ENCODE measurements at regions not wholly inside any gene's neighbourhood (a gene's known extent, or its start where the extent isn't known, plus 50 kb on each side); places are given as distances from the start of the nearest gene placed in this dataset.

DNA sequence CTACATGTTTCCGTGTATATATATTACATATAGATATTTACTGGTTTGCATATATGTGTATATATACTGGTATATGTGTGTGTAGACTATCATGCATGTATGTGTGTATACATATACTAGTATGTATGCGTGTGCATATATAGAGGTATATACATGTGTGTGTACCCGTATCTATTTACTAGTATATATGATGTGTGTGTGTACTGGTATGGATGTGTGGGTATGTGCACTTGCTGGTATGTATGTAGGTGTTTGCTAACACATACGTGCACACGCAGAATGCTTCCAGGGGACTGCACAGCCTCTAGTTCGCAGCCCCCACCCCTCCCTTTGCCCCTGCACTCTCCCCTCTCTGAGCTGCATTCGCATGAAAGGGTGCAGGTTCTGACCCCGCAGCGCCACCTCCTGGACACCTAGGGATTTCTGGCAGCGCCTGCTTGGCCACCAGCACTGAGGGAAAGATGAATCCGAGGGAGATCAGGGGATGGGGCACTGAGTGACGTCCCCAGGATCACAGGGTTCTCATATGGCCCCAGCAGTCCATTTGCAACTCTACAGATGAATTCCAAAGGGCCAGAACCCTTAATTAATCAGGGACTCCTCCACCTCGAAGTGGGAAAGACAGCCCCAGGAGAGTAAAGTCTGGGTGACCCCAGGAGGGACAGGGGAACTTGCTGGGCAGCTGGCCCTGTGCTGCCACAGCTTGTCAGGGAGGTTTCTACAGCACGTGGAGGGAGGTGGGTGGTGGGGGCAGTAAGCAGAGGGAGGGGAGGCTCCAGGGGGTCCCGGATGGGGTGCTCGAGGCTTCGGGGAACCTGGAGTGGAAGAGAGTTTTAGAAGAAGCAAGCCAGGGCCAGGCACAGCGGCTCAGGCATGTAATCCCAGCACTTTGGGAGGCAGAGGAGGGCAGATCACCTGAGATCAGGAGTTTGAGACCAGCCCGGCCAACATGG, 66.8 kb upstream of the ASAP2 start:
- TF ChIP-seq POLR2A (IDR thresholded peaks at IDR 0.05) = no peak
- TF ChIP-seq, protein P1, sequence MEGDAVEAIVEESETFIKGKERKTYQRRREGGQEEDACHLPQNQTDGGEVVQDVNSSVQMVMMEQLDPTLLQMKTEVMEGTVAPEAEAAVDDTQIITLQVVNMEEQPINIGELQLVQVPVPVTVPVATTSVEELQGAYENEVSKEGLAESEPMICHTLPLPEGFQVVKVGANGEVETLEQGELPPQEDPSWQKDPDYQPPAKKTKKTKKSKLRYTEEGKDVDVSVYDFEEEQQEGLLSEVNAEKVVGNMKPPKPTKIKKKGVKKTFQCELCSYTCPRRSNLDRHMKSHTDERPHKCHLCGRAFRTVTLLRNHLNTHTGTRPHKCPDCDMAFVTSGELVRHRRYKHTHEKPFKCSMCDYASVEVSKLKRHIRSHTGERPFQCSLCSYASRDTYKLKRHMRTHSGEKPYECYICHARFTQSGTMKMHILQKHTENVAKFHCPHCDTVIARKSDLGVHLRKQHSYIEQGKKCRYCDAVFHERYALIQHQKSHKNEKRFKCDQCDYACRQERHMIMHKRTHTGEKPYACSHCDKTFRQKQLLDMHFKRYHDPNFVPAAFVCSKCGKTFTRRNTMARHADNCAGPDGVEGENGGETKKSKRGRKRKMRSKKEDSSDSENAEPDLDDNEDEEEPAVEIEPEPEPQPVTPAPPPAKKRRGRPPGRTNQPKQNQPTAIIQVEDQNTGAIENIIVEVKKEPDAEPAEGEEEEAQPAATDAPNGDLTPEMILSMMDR (IDR thresholded peaks at IDR 0.05) = peak in 4 of 6 experiments; percentile 60 to 73 (median 72)

Data from Peyer's patch (tissue), 4 donors.